HCT116 (cell line): ENCODE measurements at regions not wholly inside any gene's neighbourhood (a gene's known extent, or its start where the extent isn't known, plus 50 kb on each side); places are given as distances from the start of the nearest gene placed in this dataset.

Source experiments
- ATAC-seq: fragments of 200-7000 bp; cut with Tn5 transposase; 2 replicates; pipeline ENCODE4 v1.9.1; 2020; ENCODE audit warnings: mild to moderate bottlenecking, moderate library complexity
- BruUV-seq: library from RNA; stranded (reverse); fragments of 400-500 nt; replicated peaks from 2 replicates; lab custom pipeline; 2021; lab: Mats Ljungman, UMichigan
- CTCF ChIA-PET: fragments of 300-600 bp; sonication (Branson Sonifier 250); formaldehyde crosslinking; loops from one replicate; lab custom pipeline; 2021; ENCODE audit warnings: antibody characterized with exemption; lab: Charles Lee
- POLR2A ChIA-PET: fragments of 300-600, 350-600 bp; sonication (Branson Sonifier 250); formaldehyde crosslinking; loops from one replicate; lab custom pipeline; 2021; ENCODE audit warnings: antibody characterized with exemption; lab: Charles Lee
- RAD21 ChIA-PET, 2 experiments: fragments of 300-600 bp; sonication (Branson Sonifier 250); formaldehyde crosslinking; loops; one replicate each; lab custom pipeline; 2023; ENCODE audit warnings: low total read pairs in 2 of 2; ENCODE audit not compliant: uncharacterized antibody in 2 of 2, unreplicated experiment in 2 of 2, low non-redundant PET in 1 of 2; lab: Charles Lee
- DNase-seq: peaks from one replicate; pipeline ENCODE4 v3.0.0-alpha.2; 2010; ENCODE audit warnings: low read depth, low spot score
- H2AFZ ChIP-seq: fragments of 200-600 bp; shearing (Covaris generic), sonication (generic); 2 replicates; pipeline ENCODE4 v1.6.1; 2017; ENCODE audit warnings: low read depth, mixed run types, mixed read lengths, antibody characterized with exemption, low read length; ENCODE audit not compliant: poor library complexity, severe bottlenecking
- H3K27ac ChIP-seq: 2 replicates; pipeline ENCODE4 v1.5.1; 2012; ENCODE audit warnings: low read depth, low read length
- H3K27me3 ChIP-seq: fragments of 200-600 bp; sonication (generic); 2 replicates; pipeline ENCODE4 v1.6.1; 2016; ENCODE audit warnings: mixed run types, low read length, mixed read lengths; ENCODE audit not compliant: insufficient read depth
- H3K36me3 ChIP-seq, 2 experiments: fragments of 200-500 bp in 1 of 2; fragments of 200-600 bp in 1 of 2; sonication (Bioruptor generic) in 1 of 2; sonication (generic) in 1 of 2; 2 replicates each; pipeline versions ENCODE4 v1.5.1 to v1.6.1; 2014 to 2016; ENCODE audit warnings: low read length in 2 of 2, inconsistent platforms in 1 of 2, mixed read lengths in 1 of 2, mixed run types in 1 of 2; ENCODE audit not compliant: insufficient read depth in 2 of 2, control insufficient read depth in 1 of 2
- H3K4me1 ChIP-seq, 2 experiments: fragments of 200-600 bp in 1 of 2; sonication (generic) in 1 of 2; 2 replicates each; pipeline versions ENCODE4 v1.5.1 to v1.6.1; 2012 to 2017; ENCODE audit warnings: low read length in 2 of 2, inconsistent platforms in 1 of 2, mild to moderate bottlenecking in 1 of 2, mixed read lengths in 1 of 2, mixed run types in 1 of 2, moderate library complexity in 1 of 2; ENCODE audit not compliant: insufficient read depth in 2 of 2, control insufficient read depth in 1 of 2
- H3K4me2 ChIP-seq: fragments of 200-600 bp; sonication (generic); 2 replicates; pipeline ENCODE4 v1.6.1; 2017; ENCODE audit warnings: mixed run types, low read length, mixed read lengths
- H3K4me3 ChIP-seq, 2 experiments: fragments of 200-600 bp in 1 of 2; sonication (generic) in 1 of 2; replicated peaks in 1 of 2; 2 replicates each; pipeline ENCODE4 v1.5.1; 2011 to 2016; ENCODE audit warnings: low read length in 2 of 2, control low read depth in 1 of 2, low read depth in 1 of 2, mild to moderate bottlenecking in 1 of 2, mixed read lengths in 1 of 2, mixed run types in 1 of 2
- H3K79me2 ChIP-seq: fragments of 200-600 bp; sonication (generic); 2 replicates; pipeline ENCODE4 v1.6.1; 2017; ENCODE audit warnings: mild to moderate bottlenecking, mixed run types, low read length, moderate library complexity, mixed read lengths; ENCODE audit not compliant: insufficient read depth
- H3K9ac ChIP-seq: fragments of 200-600 bp; sonication (generic); 2 replicates; pipeline ENCODE4 v1.6.1; 2016; ENCODE audit warnings: low read length, mixed read lengths
- H3K9me2 ChIP-seq: fragments of 200-600 bp; sonication (generic), shearing (Covaris generic); 2 replicates; pipeline ENCODE4 v1.6.1; 2017; ENCODE audit warnings: mixed run types, mild to moderate bottlenecking, moderate library complexity; ENCODE audit not compliant: insufficient read depth
- H3K9me3 ChIP-seq, 2 experiments: fragments of 200-500 bp in 1 of 2; fragments of 200-600 bp in 1 of 2; sonication (Bioruptor generic) in 1 of 2; sonication (generic) in 1 of 2; 2 replicates each; pipeline ENCODE4 v1.6.1; 2014 to 2017; ENCODE audit warnings: low read length in 2 of 2, mixed read lengths in 2 of 2, inconsistent platforms in 1 of 2, low read depth in 1 of 2, mild to moderate bottlenecking in 1 of 2, mixed run types in 1 of 2, moderate library complexity in 1 of 2; ENCODE audit not compliant: control insufficient read depth in 1 of 2, insufficient read depth in 1 of 2
- H4K20me1 ChIP-seq: fragments of 200-600 bp; sonication (generic), shearing (Covaris generic); 2 replicates; pipeline ENCODE4 v1.6.1; 2017; ENCODE audit warnings: mixed run types, mild to moderate bottlenecking, moderate library complexity; ENCODE audit not compliant: insufficient read depth
- EGR1 ChIP-seq: IDR thresholded peaks from 2 replicates; pipeline ENCODE4 v1.6.1; 2012; ENCODE audit warnings: low read depth
- JUND ChIP-seq: IDR thresholded peaks from 2 replicates; pipeline ENCODE4 v1.6.1; 2012
- RAD21 ChIP-seq: IDR thresholded peaks from 2 replicates; pipeline ENCODE4 v1.6.1; 2012; ENCODE audit warnings: low read depth, mild to moderate bottlenecking
- intact Hi-C: fragments of 100-400 bp; cut with micrococcal nuclease; formaldehyde crosslinking; loops from 2 replicates; pipeline ENCODE4 v1.10.0; 2022
- TF ChIP-seq, protein P1 (sequence below): IDR thresholded peaks from 2 replicates; pipeline ENCODE4 v1.6.1; 2011; ENCODE audit warnings: mild to moderate bottlenecking, low read length, moderate library complexity; ENCODE audit not compliant: insufficient replicate concordance; ENCODE audit errors: extremely low read depth
- TF ChIP-seq, protein P2 (sequence below), 3 experiments: fragments of 200-600 bp in 1 of 3; sonication (generic) in 1 of 3; IDR thresholded peaks in 2 of 3; conservative IDR thresholded peaks in 1 of 3; 2 replicates each; pipeline ENCODE4 v1.5.1; 2012 to 2017; ENCODE audit warnings: low read depth in 2 of 3, low read length in 2 of 3, antibody characterized with exemption in 1 of 3, borderline replicate concordance in 1 of 3, control low read depth in 1 of 3, mild to moderate bottlenecking in 1 of 3, mixed read lengths in 1 of 3, mixed run types in 1 of 3, moderate library complexity in 1 of 3; ENCODE audit not compliant: insufficient read depth in 1 of 3
- TF ChIP-seq, protein P3 (sequence below): IDR thresholded peaks from 2 replicates; pipeline ENCODE4 v1.6.1; 2012

- Histone ChIP-seq H3K9ac (no peak overlapping the region), H3K27me3 (no peaks in the 10 kb centered on the region), H2AFZ (peak overlapping the region; percentile 96), H3K4me3 (no peak overlapping the region), H3K36me3 (no peaks in the 10 kb centered on the region), H3K4me2 (no peak overlapping the region), H3K4me1 (peaks cover 0 to 4% of the 10 kb centered on the region in 2 experiments; a peak in 2 of 4 replicates), H3K9me2 (no peaks in the 10 kb centered on the region), H3K79me2 (no peaks in the 10 kb centered on the region)
- RAD21 ChIA-PET: no interaction called here
- CTCF ChIA-PET: interaction anchor here (0.6 to 2.2 kb wide), 6 partner anchors 9 to 118 kb away, joined by 3 to 9 read pairs (median 4); no protein-coding TSS in a partner anchor
- POLR2A ChIA-PET: no interaction called here
- intact Hi-C loops: loop anchor here (1.0 to 5.0 kb wide), 2 partner anchors 112 to 177 kb away; no protein-coding TSS in a partner anchor
- peak; percentile 83 for ATAC-seq
- BruUV-seq: no TSS peak
- no peak for DNase-seq
- TF ChIP-seq, protein P1, sequence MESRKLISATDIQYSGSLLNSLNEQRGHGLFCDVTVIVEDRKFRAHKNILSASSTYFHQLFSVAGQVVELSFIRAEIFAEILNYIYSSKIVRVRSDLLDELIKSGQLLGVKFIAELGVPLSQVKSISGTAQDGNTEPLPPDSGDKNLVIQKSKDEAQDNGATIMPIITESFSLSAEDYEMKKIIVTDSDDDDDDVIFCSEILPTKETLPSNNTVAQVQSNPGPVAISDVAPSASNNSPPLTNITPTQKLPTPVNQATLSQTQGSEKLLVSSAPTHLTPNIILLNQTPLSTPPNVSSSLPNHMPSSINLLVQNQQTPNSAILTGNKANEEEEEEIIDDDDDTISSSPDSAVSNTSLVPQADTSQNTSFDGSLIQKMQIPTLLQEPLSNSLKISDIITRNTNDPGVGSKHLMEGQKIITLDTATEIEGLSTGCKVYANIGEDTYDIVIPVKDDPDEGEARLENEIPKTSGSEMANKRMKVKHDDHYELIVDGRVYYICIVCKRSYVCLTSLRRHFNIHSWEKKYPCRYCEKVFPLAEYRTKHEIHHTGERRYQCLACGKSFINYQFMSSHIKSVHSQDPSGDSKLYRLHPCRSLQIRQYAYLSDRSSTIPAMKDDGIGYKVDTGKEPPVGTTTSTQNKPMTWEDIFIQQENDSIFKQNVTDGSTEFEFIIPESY: no peak
- no peak for TF ChIP-seq JUND
- TF ChIP-seq, protein P2, sequence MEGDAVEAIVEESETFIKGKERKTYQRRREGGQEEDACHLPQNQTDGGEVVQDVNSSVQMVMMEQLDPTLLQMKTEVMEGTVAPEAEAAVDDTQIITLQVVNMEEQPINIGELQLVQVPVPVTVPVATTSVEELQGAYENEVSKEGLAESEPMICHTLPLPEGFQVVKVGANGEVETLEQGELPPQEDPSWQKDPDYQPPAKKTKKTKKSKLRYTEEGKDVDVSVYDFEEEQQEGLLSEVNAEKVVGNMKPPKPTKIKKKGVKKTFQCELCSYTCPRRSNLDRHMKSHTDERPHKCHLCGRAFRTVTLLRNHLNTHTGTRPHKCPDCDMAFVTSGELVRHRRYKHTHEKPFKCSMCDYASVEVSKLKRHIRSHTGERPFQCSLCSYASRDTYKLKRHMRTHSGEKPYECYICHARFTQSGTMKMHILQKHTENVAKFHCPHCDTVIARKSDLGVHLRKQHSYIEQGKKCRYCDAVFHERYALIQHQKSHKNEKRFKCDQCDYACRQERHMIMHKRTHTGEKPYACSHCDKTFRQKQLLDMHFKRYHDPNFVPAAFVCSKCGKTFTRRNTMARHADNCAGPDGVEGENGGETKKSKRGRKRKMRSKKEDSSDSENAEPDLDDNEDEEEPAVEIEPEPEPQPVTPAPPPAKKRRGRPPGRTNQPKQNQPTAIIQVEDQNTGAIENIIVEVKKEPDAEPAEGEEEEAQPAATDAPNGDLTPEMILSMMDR (IDR thresholded peaks at IDR 0.05 in 2 of 3, conservative IDR thresholded peaks at IDR 0.05 in 1 of 3; ENCODE audit: borderline replicate concordance in 1 of 3, insufficient read depth in 1 of 3, low read depth in 2 of 3, low read length in 2 of 3): peak; percentile 49 to 82 (median 64); a peak in 4 of 6 replicates
- TF ChIP-seq, protein P3, sequence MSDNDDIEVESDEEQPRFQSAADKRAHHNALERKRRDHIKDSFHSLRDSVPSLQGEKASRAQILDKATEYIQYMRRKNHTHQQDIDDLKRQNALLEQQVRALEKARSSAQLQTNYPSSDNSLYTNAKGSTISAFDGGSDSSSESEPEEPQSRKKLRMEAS: no peak
- TF ChIP-seq RAD21: peak; percentile 82
- no peak for TF ChIP-seq EGR1
- TF ChIP-seq, all 23 proteins: peak for 2
- H3K9me3 ChIP-seq: no peaks in the 10 kb centered on the region
- no peaks in the 10 kb centered on the region for H4K20me1 ChIP-seq
- no peak overlapping the region for H3K27ac ChIP-seq
Observed at GRCh38 chr17:68794636-68795434, 160.4 kb downstream of the ABCA8 start.
